PC-3 (cell line): ENCODE measurements at regions not wholly inside any gene's neighbourhood (a gene's known extent, or its start where the extent isn't known, plus 50 kb on each side); places are given as distances from the start of the nearest gene placed in this dataset.

Experiments used
- EZH2 ChIP-seq: fragments of 300-600 bp; sonication (generic); IDR thresholded peaks from one replicate; pipeline ENCODE4 v1.6.1; 2017; ENCODE audit warnings: antibody characterized with exemption, mild to moderate bottlenecking, low read length; ENCODE audit not compliant: unreplicated experiment
- EZH2phosphoT487 ChIP-seq: fragments of 300-600 bp; sonication (generic); IDR thresholded peaks from 2 replicates; pipeline ENCODE4 v1.6.1; 2018; ENCODE audit warnings: mild to moderate bottlenecking, antibody characterized with exemption, low read length, borderline replicate concordance
- TF ChIP-seq, protein P1 (sequence below): fragments of 300-600 bp; sonication (generic); conservative IDR thresholded peaks from 2 replicates; pipeline ENCODE4 v1.5.1; 2017; ENCODE audit warnings: antibody characterized with exemption, low read depth, mild to moderate bottlenecking, low read length

DNA sequence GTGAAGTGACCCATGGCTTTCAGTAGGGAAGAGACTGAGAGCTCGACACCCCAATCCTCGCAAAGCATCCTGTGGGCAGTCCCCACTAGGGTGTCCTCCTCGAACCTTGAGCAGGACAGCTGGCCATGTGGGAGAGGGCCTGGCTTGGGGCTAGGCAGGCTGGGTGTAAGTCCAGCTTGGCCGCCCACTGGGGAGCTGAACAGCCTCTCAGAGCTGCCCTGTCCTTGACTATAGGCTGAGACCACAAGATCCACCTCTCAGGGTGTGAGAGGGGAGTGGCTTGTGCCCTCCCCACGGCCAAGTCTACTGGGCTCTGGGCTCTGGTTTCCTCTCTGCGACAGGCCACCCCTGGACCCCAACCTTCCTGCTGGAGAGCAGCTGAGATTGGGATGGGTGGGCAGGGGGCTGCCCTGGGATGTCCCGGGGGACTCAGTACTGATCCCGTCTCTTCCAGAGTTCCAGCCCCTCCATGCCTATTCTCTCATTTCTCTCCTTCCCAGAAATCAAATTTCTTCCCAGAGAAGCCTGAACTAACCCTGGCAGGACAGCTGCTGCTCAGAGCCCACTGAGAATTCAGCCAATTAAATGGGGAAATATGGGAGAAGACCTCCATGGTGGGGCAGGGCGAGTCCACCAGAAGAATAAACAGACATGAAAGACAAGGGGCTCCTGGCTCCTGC lies 282.9 kb downstream of the PTPRU start:
- TF ChIP-seq EZH2, result no peak
- TF ChIP-seq, protein P1, sequence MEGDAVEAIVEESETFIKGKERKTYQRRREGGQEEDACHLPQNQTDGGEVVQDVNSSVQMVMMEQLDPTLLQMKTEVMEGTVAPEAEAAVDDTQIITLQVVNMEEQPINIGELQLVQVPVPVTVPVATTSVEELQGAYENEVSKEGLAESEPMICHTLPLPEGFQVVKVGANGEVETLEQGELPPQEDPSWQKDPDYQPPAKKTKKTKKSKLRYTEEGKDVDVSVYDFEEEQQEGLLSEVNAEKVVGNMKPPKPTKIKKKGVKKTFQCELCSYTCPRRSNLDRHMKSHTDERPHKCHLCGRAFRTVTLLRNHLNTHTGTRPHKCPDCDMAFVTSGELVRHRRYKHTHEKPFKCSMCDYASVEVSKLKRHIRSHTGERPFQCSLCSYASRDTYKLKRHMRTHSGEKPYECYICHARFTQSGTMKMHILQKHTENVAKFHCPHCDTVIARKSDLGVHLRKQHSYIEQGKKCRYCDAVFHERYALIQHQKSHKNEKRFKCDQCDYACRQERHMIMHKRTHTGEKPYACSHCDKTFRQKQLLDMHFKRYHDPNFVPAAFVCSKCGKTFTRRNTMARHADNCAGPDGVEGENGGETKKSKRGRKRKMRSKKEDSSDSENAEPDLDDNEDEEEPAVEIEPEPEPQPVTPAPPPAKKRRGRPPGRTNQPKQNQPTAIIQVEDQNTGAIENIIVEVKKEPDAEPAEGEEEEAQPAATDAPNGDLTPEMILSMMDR, result no peak
- no peak for TF ChIP-seq EZH2phosphoT487
